HFFc6 (cell line): ENCODE measurements at regions not wholly inside any gene's neighbourhood (a gene's known extent, or its start where the extent isn't known, plus 50 kb on each side); places are given as distances from the start of the nearest gene placed in this dataset.

ENCODE experiments used
- DNase-seq: peaks from one replicate; pipeline ENCODE4 v3.0.0-alpha.2; 2018
- H3K27ac Mint-ChIP-seq: 2 replicates; pipeline ENCODE4 v1.8.0; 2020; ENCODE audit warnings: mild to moderate bottlenecking, mixed read lengths
- H3K27me3 Mint-ChIP-seq: 2 replicates; pipeline ENCODE4 v1.8.0; 2021; ENCODE audit warnings: mild to moderate bottlenecking, moderate library complexity, mixed read lengths; ENCODE audit not compliant: insufficient read depth
- H3K36me3 Mint-ChIP-seq: 2 replicates; pipeline ENCODE4 v1.8.0; 2021; ENCODE audit warnings: low read depth, mixed read lengths
- H3K4me1 Mint-ChIP-seq: 2 replicates; pipeline ENCODE4 v1.8.0; 2020; ENCODE audit warnings: low read depth, mixed read lengths
- H3K4me3 Mint-ChIP-seq: 2 replicates; pipeline ENCODE4 v1.8.0; 2020; ENCODE audit warnings: mild to moderate bottlenecking, moderate library complexity, mixed read lengths
- H3K9me3 Mint-ChIP-seq: 2 replicates; pipeline ENCODE4 v1.8.0; 2020; ENCODE audit warnings: mild to moderate bottlenecking, mixed read lengths
- TF ChIP-seq, protein P1 (sequence below): fragments of 200-600 bp; sonication (generic); IDR thresholded peaks from 2 replicates; pipeline ENCODE4 v1.5.0; 2021; ENCODE audit warnings: antibody characterized with exemption, mild to moderate bottlenecking

DNA sequence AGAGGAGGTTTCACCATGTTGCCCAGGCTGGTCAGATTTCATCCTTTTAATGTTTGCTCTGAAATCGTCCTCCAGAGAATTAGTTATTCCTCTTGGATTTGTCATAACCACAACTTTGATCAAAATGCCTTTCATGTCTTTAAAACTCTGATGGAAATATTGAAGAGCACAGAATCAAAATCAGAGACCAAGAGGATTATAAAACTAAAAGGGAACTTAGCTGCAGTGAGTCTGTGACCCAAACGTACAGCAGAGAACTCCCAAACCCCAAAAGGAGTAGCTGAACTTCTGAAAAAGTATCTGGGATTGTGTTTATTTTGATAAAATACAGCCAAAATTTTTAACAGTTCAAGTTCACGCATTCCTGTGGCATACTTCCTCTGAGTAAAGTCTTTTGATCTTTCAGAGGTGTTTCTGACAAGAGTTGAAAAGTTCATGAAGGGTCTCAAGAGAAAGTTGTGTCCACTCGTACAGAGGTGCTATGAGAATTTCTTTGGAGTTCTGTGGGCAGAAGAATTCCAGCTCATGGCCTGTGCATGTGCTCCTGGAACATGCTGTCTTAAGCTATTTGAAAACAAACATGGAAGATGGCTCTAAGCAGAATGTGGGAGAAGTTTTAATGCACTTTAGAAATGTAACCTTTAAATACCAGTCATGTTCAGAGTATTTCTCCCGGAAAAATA lies 124.0 kb downstream of the ESM1 start:
- Mint-ChIP-seq H3K4me3 (peak overlapping the region; percentile 36; the same call in 1 of the 2 replicates), H3K27ac (peak overlapping the region; percentile 32; the same call in 1 of the 2 replicates), H3K36me3 (peaks cover 27% of the 10 kb centered on the region), H3K27me3 (peaks cover 1% of the 10 kb centered on the region), H3K9me3 (peaks cover 37% of the 10 kb centered on the region), H3K4me1 (peaks cover 26% of the 10 kb centered on the region)
- TF ChIP-seq, protein P1, sequence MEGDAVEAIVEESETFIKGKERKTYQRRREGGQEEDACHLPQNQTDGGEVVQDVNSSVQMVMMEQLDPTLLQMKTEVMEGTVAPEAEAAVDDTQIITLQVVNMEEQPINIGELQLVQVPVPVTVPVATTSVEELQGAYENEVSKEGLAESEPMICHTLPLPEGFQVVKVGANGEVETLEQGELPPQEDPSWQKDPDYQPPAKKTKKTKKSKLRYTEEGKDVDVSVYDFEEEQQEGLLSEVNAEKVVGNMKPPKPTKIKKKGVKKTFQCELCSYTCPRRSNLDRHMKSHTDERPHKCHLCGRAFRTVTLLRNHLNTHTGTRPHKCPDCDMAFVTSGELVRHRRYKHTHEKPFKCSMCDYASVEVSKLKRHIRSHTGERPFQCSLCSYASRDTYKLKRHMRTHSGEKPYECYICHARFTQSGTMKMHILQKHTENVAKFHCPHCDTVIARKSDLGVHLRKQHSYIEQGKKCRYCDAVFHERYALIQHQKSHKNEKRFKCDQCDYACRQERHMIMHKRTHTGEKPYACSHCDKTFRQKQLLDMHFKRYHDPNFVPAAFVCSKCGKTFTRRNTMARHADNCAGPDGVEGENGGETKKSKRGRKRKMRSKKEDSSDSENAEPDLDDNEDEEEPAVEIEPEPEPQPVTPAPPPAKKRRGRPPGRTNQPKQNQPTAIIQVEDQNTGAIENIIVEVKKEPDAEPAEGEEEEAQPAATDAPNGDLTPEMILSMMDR: no peak
- DNase-seq: peak; percentile 53

DNA sequence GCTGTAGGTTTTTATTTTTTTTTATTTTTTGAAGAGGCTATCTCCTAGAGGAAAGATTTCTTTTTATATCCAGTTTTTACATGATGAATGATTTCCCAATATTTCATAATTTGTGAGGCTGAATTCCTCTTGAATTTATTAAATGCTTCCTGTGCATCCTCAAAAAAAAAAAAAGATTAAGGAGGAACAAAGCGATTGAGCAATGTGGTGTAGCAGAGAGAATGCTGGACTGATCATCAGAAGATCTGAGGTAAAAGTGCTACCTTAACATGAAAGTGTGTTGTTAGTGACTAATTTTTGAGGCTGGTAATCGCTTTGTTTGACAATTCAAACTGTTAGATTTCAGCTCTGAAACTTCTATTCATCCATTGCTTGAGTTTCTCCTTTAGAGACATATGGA lies 125.1 kb downstream of the ESM1 start:
- peaks cover 1% of the 10 kb centered on the region for H3K27me3 Mint-ChIP-seq
- peaks cover 26% of the 10 kb centered on the region for H3K4me1 Mint-ChIP-seq
- TF ChIP-seq, protein P1: no peak
- no peak overlapping the region for H3K4me3 Mint-ChIP-seq
- no peak for DNase-seq
- H3K27ac Mint-ChIP-seq: no peak overlapping the region
- H3K9me3 Mint-ChIP-seq: peaks cover 43% of the 10 kb centered on the region
- H3K36me3 Mint-ChIP-seq: peaks cover 32% of the 10 kb centered on the region

DNA sequence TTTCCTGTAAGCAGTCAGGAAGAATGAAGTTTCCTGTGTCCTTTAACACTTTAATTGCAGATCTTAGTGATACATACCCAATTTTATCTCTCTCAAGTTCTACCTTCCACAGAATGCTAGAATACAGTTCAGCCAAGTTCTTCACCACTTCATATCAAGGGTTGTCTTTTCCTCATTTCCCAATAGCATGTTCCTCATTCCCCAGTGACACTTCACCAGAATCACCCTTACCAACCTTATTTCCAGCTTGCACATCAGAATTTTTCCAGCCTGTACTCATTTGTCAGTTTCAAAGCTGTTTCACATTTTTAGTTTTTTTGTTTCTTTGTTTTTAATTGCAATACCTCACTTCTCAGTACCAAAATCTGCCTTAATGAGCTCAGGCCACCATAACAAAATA lies 126.1 kb downstream of the ESM1 start:
- no peak for DNase-seq
- Mint-ChIP-seq H3K27ac (no peak overlapping the region), H3K36me3 (peaks cover 32% of the 10 kb centered on the region), H3K4me1 (peaks cover 26% of the 10 kb centered on the region), H3K9me3 (peaks cover 43% of the 10 kb centered on the region), H3K27me3 (peaks cover 4% of the 10 kb centered on the region), H3K4me3 (no peak overlapping the region)
- TF ChIP-seq, protein P1: no peak

DNA sequence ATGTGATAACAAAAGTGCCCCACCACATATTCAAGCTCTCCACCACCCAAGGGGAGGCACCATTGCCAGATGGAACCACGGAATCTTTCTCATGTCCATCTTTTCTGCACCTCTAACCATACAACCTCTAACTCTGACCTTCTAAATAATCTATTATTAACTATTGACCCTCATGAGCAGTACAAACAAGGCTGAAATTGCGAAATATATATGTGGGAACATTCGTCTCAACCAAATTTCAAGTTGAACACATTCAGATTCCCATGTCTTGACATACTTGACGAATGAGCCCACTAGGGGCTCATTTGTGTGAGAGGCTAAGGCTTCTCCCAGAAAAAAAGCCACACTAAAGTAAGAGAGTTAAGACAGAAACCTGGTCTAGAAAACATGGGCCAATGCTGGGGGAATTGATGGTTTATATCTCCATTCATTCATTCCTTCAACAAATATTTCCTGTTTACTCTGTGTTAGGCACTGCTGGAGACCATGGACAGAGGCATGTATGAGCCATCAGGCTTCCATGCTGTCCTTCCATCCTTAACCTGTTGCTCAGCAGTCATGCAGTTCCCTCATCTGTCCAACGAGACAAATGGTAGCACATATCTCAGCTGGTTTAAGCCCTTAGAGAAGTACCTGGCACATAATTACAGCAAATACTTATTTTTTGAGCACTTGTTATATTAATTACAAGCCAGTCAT lies 130.4 kb downstream of the ESM1 start:
- Mint-ChIP-seq H3K4me1 (no peaks in the 10 kb centered on the region), H3K27ac (no peak overlapping the region), H3K27me3 (peaks cover 3% of the 10 kb centered on the region; the same call in 1 of the 2 replicates), H3K36me3 (peaks cover 32% of the 10 kb centered on the region), H3K4me3 (no peak overlapping the region), H3K9me3 (peaks cover 43% of the 10 kb centered on the region)
- TF ChIP-seq, protein P1: no peak
- DNase-seq: no peak

DNA sequence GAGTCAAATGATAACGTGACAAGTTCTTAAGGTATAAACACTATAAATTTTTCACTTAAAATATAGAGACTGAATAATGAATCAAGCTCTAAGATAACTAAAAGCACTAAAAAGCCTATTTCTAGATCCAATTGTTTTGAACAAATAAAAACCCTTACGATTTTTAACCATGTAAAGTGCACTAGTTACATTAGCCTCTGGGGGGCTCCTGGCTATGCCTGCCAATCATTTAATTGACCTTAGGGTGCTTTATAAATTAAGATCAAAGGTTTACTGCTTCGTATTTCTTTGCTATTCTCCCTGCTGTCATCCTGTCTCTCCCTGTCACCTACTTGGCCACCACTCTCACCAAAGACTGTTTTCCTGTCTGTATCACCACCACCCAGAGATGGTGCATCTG lies 133.4 kb downstream of the ESM1 start:
- TF ChIP-seq, protein P1: peak; percentile 52
- no peak overlapping the region for H3K4me3 Mint-ChIP-seq

More for the DNA sequence above, 133.4 kb downstream of the ESM1 start:
- DNase-seq: no peak
- Mint-ChIP-seq H3K27ac (no peak overlapping the region), H3K36me3 (peaks cover 7% of the 10 kb centered on the region), H3K4me1 (no peaks in the 10 kb centered on the region), H3K27me3 (peaks cover 9% of the 10 kb centered on the region; the same call in 1 of the 2 replicates), H3K9me3 (peaks cover 12% of the 10 kb centered on the region)
